PFSK-1 (cell line): ENCODE measurements at regions not wholly inside any gene's neighbourhood (a gene's known extent, or its start where the extent isn't known, plus 50 kb on each side); places are given as distances from the start of the nearest gene placed in this dataset.

Experiments used
- FOXP2 ChIP-seq: optimal IDR thresholded peaks from 2 replicates; pipeline ENCODE3; 2011; ENCODE audit warnings: borderline replicate concordance, control low read depth, inconsistent platforms; ENCODE audit not compliant: insufficient read depth; ENCODE audit errors: extremely low read length, extremely low read depth
- POLR2AphosphoS5 ChIP-seq: IDR thresholded peaks from 2 replicates; pipeline ENCODE4 v1.6.1; 2012; ENCODE audit warnings: low read depth, mild to moderate bottlenecking, control low read depth, low read length, moderate library complexity
- SIN3A ChIP-seq: IDR thresholded peaks from 2 replicates; pipeline ENCODE4 v1.6.1; 2012; ENCODE audit warnings: mild to moderate bottlenecking, low read length, moderate library complexity, borderline replicate concordance; ENCODE audit not compliant: insufficient read depth
- TAF1 ChIP-seq: IDR thresholded peaks from 2 replicates; pipeline ENCODE4 v1.6.1; 2012; ENCODE audit warnings: low read length, control low read depth, borderline replicate concordance; ENCODE audit not compliant: insufficient read depth
- TF ChIP-seq, protein P1 (sequence below), 2 experiments: IDR thresholded peaks; 2 replicates each; pipeline versions ENCODE4 v1.6.1 to v1.8.0; 2011 to 2012; ENCODE audit warnings: low read depth in 2 of 2, low read length in 2 of 2, control low read depth in 1 of 2, inconsistent platforms in 1 of 2, mild to moderate bottlenecking in 1 of 2, moderate library complexity in 1 of 2; ENCODE audit not compliant: insufficient read depth in 1 of 2

DNA sequence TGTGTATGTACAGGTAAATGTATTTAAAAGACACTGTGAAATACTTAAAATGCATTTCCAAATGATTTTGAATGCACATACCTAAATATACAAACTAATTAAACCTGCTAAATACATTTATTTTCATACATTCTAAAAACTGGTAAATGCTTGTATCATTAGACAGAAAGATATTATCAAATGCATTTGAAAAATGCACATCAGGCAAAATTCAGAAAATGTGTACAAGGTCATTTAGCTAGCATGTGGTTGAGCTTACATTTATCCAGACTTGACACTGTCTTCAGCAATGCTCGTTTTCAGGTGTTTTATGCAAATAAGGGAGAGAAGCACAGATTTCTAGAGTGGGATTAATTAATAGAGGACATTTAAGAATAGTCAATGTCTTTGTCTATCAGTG lies 374.2 kb downstream of the SUCLG1 start:
- no peak for TF ChIP-seq TAF1
- no peak for TF ChIP-seq POLR2AphosphoS5
- TF ChIP-seq SIN3A: no peak
- TF ChIP-seq, protein P1, sequence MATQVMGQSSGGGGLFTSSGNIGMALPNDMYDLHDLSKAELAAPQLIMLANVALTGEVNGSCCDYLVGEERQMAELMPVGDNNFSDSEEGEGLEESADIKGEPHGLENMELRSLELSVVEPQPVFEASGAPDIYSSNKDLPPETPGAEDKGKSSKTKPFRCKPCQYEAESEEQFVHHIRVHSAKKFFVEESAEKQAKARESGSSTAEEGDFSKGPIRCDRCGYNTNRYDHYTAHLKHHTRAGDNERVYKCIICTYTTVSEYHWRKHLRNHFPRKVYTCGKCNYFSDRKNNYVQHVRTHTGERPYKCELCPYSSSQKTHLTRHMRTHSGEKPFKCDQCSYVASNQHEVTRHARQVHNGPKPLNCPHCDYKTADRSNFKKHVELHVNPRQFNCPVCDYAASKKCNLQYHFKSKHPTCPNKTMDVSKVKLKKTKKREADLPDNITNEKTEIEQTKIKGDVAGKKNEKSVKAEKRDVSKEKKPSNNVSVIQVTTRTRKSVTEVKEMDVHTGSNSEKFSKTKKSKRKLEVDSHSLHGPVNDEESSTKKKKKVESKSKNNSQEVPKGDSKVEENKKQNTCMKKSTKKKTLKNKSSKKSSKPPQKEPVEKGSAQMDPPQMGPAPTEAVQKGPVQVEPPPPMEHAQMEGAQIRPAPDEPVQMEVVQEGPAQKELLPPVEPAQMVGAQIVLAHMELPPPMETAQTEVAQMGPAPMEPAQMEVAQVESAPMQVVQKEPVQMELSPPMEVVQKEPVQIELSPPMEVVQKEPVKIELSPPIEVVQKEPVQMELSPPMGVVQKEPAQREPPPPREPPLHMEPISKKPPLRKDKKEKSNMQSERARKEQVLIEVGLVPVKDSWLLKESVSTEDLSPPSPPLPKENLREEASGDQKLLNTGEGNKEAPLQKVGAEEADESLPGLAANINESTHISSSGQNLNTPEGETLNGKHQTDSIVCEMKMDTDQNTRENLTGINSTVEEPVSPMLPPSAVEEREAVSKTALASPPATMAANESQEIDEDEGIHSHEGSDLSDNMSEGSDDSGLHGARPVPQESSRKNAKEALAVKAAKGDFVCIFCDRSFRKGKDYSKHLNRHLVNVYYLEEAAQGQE (IDR thresholded peaks at IDR 0.05; ENCODE audit: insufficient read depth in 1 of 2, low read depth in 2 of 2, low read length in 2 of 2): no peak
- TF ChIP-seq FOXP2: no peak
